ENCODE measurements at regions not wholly inside any gene's neighbourhood (a gene's known extent, or its start where the extent isn't known, plus 50 kb on each side); places are given as distances from the start of the nearest gene placed in this dataset.

DNA sequence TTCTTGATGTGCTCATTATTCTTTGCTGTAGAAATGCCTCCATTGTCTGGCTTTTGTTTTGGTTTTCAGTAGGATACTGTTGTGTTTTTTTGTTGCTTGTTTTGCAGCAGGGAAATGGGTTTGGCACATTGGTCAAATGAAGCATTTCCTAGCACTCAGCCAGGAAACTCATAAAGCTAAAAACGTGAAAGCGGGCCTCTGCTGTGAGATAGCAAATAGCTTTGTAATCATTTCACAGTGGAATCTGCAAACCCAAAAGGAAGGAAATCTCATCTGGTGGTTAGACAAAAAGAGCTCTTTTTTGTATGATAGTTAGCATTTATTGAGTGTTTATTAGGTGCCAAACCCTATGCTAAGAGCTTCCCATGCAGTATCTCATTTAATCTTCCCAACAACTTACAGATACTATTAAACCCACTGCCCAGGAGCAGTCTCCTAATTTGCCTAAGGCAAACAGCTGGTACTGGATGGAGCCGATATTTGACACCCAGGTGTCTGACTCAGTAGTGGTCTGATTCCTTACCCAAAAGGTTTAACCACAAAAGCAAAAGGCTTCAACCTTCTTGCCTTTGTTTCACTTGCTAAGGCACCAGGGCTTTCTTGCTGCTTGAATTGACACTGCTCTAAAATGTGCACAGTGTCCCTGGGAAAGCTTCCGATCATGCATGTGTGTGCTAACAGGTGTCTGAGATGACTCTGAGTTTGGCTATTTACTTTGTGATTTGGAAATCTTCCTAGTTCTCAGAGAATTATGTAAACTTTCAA lies 527.9 kb upstream of the MDFIC2 start:
- no peak for DNase-seq (ENCODE audit: low read depth)

DNA sequence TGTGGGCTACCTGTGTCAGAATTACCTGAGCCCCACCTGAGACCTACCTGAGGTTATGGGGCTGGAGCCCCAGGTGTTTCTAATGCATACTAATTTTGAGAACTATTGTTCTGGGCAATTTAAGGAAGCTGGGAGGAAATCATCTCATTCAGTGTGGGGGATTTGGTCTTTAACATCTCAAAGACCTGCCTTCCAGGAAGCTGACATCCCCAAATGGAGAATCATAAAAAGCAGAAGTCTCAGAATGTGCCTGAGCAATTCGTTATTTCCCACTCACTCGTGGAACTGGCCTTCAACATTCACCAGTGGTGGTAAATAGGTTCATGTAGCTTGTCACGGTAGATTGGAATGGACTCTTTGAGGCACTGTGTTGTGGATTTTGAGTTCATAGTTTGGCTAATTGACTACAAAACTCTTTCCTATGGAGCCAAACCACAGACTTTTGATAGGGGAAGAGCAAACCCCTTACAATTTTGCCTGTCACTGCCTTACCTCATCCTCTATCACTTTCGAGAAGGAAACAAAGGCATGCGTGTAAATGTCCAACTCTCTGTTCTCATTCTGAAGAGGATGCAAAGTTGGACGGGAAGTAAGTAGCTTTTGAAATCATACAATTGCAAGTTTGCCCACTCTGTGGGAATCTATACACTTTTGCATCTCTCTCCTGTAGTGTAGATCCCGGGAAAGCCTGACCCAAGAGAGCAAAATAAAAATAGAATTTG lies 521.0 kb upstream of the MDFIC2 start:
- DNase-seq (ENCODE audit: low read depth), result no peak

GRCh38 chr3:70832834-70833205 lies 520.4 kb upstream of the MDFIC2 start:
- DNase-seq (ENCODE audit: low read depth), result no peak

DNA sequence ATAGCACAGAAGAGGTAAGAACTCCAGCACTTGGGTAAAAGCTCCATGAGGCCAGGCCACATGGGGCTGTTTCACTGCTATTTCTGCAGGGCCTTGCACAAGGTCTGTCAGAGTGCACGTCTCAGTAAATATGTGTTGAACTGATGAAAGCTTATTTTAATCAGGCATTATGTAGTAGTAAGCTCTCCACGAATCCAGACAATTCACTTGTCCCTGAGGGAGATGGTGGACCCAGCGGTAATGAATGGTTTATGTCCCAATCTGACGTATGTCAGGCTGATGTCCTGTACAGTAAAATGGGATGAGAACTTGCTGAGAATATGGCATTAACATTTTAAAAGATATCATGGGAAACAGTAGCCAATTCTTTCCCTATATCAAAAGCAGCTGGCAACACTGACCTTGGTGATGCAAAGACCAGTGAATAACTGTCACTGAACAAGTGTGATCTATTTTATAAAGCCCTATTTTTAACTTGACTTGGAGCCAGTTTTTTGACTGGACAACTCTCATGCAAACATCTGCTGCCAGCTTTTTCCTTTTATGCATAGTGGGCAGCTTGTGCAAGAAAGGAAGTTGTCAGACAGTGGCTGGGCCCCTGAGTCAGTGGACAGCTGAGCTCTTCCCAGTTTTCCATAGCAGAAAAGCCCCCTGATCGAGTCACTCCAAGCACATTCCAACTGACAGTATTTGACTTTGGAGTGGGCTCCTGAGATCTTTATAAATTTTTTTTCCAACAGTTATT lies 519.8 kb upstream of the MDFIC2 start:
- no peak for DNase-seq (ENCODE audit: low read depth)

GRCh38 chr3:70829092-70829491 lies 516.7 kb upstream of the MDFIC2 start:
- no peak for DNase-seq (ENCODE audit: low read depth)

DNA sequence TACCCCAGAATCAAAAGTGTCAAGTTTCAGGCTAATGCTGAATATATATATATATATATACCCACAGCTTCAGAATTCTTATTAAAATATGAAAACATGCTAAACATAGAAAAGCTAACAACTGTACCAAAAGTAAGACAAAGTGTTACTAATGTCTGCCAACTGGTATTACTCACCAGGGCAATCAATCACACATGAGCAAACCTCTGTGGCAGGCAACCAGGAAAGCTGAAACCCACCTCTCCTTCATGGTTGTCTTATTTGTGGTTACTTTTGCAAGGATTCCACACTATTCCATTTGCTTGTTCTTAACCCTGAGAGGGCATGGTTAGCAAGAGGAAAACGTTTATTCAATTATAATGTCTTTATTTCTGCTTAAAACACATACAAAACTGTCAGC lies 512.3 kb upstream of the MDFIC2 start:
- no peak for DNase-seq (ENCODE audit: low read depth)

- no peak for DNase-seq (ENCODE audit: low read depth)
Observed at GRCh38 chr3:70824078-70824477, 511.6 kb upstream of the MDFIC2 start.

DNA sequence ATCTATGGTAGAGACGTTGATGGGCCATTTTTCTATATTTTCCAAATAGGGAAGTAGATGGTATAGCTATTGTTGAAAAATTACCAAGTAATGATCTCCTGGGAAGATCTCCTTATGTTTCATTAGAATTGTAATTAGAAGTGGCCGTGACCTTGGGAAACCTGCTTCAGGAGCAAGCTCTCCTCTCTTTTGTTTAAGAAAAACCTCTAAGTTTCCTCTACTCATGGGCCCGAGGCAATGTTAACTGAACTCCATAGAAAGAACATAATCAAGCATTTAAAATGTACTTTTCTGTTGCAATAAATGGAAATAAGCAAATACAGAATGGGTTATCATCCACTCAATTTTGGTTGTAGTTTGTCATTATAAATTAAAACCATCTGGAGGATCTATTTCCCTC lies 511.2 kb upstream of the MDFIC2 start:
- no peak for DNase-seq (ENCODE audit: low read depth)

DNA sequence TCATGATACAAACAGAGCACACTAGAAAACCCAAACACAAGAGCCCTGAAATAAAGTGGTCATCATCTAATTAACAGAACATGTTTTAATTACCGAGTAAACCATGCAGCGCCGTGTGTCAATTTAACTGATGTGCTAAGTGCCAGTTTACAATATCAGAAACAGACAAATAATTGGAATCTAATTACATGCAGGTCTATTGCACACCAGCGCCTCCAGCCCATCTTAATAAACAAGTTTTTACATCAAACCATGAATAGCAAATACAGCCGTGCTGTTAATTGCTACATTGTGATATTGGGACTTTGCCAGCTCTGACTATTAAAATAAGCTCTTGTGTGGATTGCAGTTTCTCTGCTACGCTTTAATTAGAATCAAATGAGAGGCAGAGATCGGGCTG lies 510.2 kb upstream of the MDFIC2 start:
- DNase-seq (ENCODE audit: low read depth), result no peak

DNA sequence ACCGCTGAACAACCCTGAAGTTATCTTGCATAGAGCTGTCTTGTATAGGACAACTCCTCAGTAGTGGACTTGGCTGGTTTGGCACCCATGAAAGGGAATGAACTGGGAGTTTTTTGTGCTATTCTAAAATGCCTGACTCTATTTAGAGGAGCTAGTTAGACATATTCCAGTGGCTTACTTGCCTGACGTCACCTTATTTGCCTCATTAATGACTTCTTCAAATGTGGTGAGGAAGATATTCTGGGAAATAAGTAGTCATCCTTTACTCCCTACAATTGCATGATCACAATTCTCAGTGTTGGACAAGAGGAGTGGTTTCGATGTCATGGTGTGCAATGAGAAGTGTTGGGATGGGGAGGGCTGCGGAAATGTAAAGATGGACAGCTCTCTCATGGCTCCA lies 509.2 kb upstream of the MDFIC2 start:
- no peak for DNase-seq (ENCODE audit: low read depth)

DNA sequence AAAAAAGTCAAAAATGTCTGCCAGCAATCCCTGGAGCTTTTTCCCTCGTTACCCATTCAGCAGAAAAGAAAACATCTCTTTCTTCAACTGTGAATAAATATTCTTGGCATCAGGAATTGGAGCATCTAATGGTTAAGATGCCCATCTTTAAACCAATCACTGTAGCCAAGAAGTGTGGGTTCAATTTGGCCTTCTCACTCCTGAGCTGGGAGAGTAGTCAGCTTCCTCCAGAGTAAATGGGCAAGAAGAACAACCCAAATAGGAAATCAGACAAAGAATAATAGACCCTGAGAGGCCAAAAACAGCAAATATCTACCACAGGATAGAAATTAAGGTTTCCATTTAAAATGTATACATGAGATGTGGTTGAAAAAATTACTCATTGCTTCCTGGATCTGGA lies 508.0 kb upstream of the MDFIC2 start:
- DNase-seq (ENCODE audit: low read depth), result no peak

DNA sequence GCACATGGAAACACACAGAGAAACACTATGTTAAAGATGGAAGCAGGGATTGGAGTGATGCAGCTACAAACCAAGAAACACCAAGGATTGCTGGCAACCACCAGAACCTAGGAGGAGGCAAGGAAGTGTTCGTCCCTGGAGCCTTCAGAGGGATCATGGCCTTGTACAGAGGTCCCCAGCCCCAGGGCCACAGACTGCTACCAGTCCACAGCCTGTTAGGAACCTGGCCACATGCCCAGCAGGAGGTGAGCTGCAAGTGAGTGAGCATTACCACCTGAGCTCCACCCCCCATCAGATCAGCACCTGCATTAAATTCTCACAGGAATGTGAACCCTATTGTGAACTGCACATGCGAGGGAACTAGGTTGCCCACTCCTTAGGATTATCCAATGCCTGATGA lies 505.7 kb upstream of the MDFIC2 start:
- no peak for DNase-seq (ENCODE audit: low read depth)

DNA sequence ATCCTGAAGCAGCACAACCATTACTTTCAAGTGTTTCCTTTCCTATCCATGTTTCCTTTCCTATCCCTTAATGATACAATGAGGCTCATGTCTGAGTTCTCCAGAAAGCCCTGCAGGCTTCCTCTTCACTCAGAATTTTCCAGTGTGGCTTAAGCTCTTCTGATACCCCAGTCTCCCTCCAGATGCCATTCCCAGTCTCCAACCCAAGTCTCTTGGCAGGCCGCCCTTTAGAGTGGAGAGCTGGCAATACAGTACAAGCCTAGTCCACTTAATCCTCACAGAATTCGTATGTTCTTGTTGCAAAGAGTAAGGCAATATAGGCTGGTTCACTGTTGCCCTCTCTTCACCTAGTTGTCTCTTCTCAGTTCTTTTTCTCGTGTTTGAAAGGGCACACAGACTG lies 503.9 kb upstream of the MDFIC2 start:
- DNase-seq (ENCODE audit: low read depth), result no peak

DNA sequence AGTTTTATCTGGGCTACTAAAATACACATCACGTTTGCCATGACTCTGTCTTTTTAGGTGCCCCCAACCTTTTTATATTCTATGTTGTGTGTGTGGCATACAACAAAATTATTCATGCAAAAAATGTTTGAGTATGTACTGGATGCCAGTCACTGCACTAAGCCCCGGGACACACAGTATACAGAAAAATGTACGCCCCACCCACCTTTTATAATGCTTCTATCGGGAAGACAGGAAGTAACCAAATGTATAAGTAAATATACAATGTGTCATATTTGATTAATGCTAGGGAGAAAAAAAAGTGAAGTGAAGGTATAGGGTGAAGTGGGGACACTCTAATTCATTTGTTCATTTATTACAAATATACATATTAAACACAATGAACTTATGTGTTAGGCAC lies 503.4 kb upstream of the MDFIC2 start:
- DNase-seq (ENCODE audit: low read depth), result no peak

DNA sequence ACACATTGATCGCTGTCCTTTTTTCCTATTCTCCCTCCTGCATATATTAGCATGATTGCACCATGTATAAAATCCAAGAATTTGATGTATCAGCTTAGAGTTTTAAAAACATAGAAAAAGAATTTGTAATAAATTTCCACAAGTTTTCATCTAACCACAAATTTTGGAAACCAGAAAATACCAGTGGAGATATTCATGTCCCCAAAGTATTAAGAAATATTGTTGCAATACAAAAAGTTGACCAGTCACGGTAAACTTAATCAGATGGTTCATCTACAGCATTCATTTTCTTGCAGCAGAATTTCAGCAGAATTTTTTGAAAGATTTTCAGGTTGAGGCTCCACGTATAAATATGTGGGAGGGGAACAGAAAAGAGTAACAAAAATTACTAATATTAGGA lies 500.9 kb upstream of the MDFIC2 start:
- no peak for DNase-seq (ENCODE audit: low read depth)

DNA sequence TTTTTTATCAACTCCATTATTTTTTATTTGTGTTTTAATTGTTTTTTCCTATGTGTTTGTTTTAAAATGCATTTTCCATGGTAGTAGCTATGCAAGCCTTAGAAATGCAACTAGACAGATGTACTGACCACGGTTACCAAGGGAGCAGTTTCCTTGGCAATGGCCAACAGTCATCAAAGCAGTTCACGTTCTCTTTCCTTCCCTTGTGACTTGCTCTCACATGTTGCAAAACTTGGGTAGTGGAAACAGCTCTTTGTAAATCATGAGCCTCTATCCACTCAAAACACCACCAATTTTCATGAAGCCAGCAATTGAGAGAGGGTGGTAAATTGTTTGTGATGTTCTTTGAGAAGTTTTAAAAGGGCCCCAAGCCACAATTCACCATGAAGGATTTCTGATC lies 499.4 kb upstream of the MDFIC2 start:
- no peak for DNase-seq (ENCODE audit: low read depth)

DNA sequence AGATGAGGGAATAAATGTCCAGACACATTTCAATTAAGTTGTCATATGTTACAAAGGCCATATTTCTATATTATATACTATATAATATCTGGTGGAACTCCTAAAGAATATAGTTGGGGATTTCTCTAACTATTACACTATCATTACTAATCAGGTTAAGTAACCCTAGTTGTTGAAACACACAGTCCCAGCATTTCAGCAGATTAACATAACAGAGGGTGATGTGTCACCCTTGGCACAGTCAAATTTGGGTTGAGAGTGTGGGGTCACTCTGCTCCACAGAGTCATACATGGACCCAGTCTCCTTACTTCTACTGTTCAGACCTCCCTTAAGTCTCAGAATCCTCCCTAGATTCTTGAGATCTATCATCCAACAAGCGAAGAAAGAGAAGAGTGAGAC lies 496.4 kb upstream of the MDFIC2 start:
- no peak for DNase-seq (ENCODE audit: low read depth)

- no peak for DNase-seq (ENCODE audit: low read depth)
Observed at GRCh38 chr3:70806556-70806955, 494.1 kb upstream of the MDFIC2 start.

- DNase-seq (ENCODE audit: low read depth), result no peak
Observed at GRCh38 chr3:70806021-70806420, 493.6 kb upstream of the MDFIC2 start.

DNA sequence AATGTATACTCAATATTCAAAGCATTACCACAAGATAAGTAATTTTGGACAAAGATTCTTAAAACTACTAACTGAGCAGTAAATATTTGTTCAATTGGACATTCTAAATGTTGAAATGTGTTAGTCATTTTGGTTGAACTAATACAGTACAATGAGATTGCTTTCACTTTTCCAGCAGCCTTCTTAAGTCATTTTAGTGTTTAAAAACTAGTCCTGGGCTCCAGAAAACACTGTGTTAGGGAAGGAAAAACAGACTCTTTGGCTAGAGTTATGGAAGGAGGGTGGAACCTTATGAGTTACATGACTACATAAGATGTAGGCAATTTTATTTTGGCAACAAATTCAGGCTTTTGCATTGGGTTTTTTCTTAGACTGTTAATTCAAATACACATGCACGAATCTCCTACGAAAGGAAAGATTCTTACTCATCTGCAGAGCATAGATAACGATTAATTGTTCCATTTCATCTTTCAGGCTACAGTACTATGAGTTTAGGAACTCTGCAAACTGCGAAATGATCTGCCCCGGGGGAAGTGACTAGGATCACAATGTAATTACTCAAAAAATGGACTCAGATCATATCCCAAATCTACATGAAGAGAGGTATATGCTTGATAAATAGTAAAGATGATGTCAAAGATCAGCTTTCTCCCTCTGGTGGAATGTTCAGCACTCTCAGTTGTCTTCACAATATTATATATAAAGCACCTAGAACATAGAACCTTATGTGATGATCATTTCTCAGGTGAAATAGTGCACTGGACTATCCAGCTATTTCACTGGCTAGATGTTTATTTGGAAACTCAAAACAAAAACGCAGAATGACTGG lies 492.8 kb upstream of the MDFIC2 start:
- DNase-seq (ENCODE audit: low read depth), result no peak

DNA sequence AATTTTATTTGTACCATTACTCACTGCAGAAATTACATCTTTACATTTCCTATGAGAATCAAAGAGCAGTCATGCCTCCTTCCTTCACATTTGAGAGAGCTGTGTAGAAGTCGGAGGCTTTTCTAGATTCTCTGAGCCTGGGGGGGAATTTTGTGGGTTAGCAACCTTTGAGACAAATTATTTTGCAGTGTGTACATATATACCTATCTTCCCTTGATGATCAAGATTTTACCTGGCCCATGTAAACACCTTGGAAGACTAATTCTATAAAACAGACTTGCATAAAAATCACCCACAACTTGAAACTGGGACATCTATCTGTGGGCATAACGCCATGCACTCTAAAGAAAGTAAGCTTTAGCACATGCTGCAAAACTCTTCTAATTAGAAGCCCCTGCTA lies 491.5 kb upstream of the MDFIC2 start:
- DNase-seq (ENCODE audit: low read depth), result no peak

- DNase-seq (ENCODE audit: low read depth), result no peak
Observed at GRCh38 chr3:70803319-70803718, 490.9 kb upstream of the MDFIC2 start.
